G401 (cell line): ENCODE measurements at regions not wholly inside any gene's neighbourhood (a gene's known extent, or its start where the extent isn't known, plus 50 kb on each side); places are given as distances from the start of the nearest gene placed in this dataset.

Source experiments
- DNase-seq: peaks from one replicate; pipeline ENCODE4 v3.0.0-alpha.2; 2015; ENCODE audit warnings: low spot score
- in situ Hi-C: cut with HindIII; loops from 2 replicates; pipeline ENCODE4 v1.10.0; 2016; ENCODE audit warnings: low sequenced_read_pairs, mixed read lengths

GRCh38 chr6:147709396-147710272, 201.1 kb downstream of the SAMD5 start:
- DNase-seq, result no peak
- in situ Hi-C loops, result no loop called here

GRCh38 chr6:147710890-147711289, 202.4 kb downstream of the SAMD5 start:
- no peak for DNase-seq
- in situ Hi-C loops, result no loop called here

GRCh38 chr6:147711476-147711875, 203.0 kb downstream of the SAMD5 start:
- no peak for DNase-seq

GRCh38 chr6:147712841-147713240, 204.4 kb downstream of the SAMD5 start:
- in situ Hi-C loops, result no loop called here
- DNase-seq, result no peak

More at GRCh38 chr6:147711476-147711875, 203.0 kb downstream of the SAMD5 start:
- in situ Hi-C loops, result no loop called here

GRCh38 chr6:147715035-147715434, 206.5 kb downstream of the SAMD5 start:
- in situ Hi-C loops, result no loop called here
- DNase-seq, result no peak

- no peak for DNase-seq
- in situ Hi-C loops, result no loop called here
These were observed 207.9 kb downstream of the SAMD5 start for GRCh38 chr6:147716434-147716833.

GRCh38 chr6:147717991-147718390, 209.5 kb downstream of the SAMD5 start:
- DNase-seq, result no peak
- in situ Hi-C loops, result no loop called here

GRCh38 chr6:147722158-147722557, 213.7 kb downstream of the SAMD5 start:
- DNase-seq, result no peak
- in situ Hi-C loops, result no loop called here

- no peak for DNase-seq
- in situ Hi-C loops, result no loop called here
These were observed 216.0 kb downstream of the SAMD5 start for GRCh38 chr6:147724454-147724853.

- in situ Hi-C loops, result no loop called here
These were observed 217.9 kb downstream of the SAMD5 start for GRCh38 chr6:147726342-147726741.

GRCh38 chr6:147728903-147729302, 220.4 kb downstream of the SAMD5 start:
- DNase-seq, result no peak
- in situ Hi-C loops, result no loop called here

More at GRCh38 chr6:147726342-147726741, 217.9 kb downstream of the SAMD5 start:
- DNase-seq, result no peak

- DNase-seq, result no peak
- in situ Hi-C loops, result no loop called here
These were observed 225.2 kb downstream of the SAMD5 start for GRCh38 chr6:147733686-147734085.

GRCh38 chr6:147734151-147734550, 225.7 kb downstream of the SAMD5 start:
- DNase-seq, result no peak
- in situ Hi-C loops, result no loop called here

- no peak for DNase-seq
- in situ Hi-C loops, result no loop called here
These were observed 227.4 kb downstream of the SAMD5 start for GRCh38 chr6:147735924-147736323.

- DNase-seq, result no peak
These were observed 228.6 kb downstream of the SAMD5 start for GRCh38 chr6:147737115-147737514.

GRCh38 chr6:147738099-147738498, 229.6 kb downstream of the SAMD5 start:
- DNase-seq, result no peak
- in situ Hi-C loops, result no loop called here

More at GRCh38 chr6:147737115-147737514, 228.6 kb downstream of the SAMD5 start:
- in situ Hi-C loops, result no loop called here

GRCh38 chr6:147738516-147739162, 230.1 kb downstream of the SAMD5 start:
- DNase-seq, result no peak
- in situ Hi-C loops, result no loop called here

- in situ Hi-C loops, result no loop called here
- DNase-seq, result no peak
These were observed 231.8 kb downstream of the SAMD5 start for GRCh38 chr6:147740326-147740725.

GRCh38 chr6:147740916-147741315, 232.4 kb downstream of the SAMD5 start:
- DNase-seq, result no peak
- in situ Hi-C loops, result no loop called here

GRCh38 chr6:147741389-147741788, 232.9 kb downstream of the SAMD5 start:
- no peak for DNase-seq
- in situ Hi-C loops, result no loop called here
